GM18861 (cell line): ENCODE measurements at regions not wholly inside any gene's neighbourhood (a gene's known extent, or its start where the extent isn't known, plus 50 kb on each side); places are given as distances from the start of the nearest gene placed in this dataset.
"Not testable (repeated sequence)": the region's sequence is repeated elsewhere in the genome, so short reads cannot be mapped to it uniquely, and the experiment has no call there.

Experiments
- ATAC-seq: cut with Tn5 transposase; IDR thresholded peaks from one replicate; pipeline ENCODE4 v1.9.1; 2021; ENCODE audit not compliant: unreplicated experiment

- no peak for ATAC-seq
Measured at GRCh38 chrX:95218976-95219375, 1465.7 kb upstream of the DIAPH2 start.

GRCh38 chrX:95248386-95248785 lies 1436.3 kb upstream of the DIAPH2 start:
- no peak for ATAC-seq

GRCh38 chrX:95290455-95290854 lies 1394.2 kb upstream of the DIAPH2 start:
- no peak for ATAC-seq

- ATAC-seq = no peak
Measured at GRCh38 chrX:95291561-95291960, 1393.1 kb upstream of the DIAPH2 start.

- ATAC-seq = peak; percentile 68
Measured at GRCh38 chrX:95318882-95319281, 1365.8 kb upstream of the DIAPH2 start.

DNA sequence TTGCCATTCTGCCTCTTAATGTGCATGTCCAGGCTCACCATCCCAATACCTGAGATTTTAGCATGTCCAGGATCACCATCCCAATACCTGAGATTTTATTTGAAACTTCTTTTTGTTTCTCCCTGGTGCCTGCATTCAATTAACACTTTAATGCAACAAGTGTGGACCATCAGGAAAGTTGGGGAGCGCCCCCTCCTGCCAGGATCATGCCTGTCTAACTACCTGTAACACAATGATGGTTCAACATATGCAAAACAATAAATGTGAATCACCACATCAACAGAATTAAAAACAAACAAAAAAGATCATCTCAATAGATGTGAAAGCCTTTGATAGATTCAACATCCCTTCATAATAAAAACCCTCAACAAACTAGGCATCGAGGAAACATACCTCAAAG lies 1359.5 kb upstream of the DIAPH2 start:
- no peak for ATAC-seq

DNA sequence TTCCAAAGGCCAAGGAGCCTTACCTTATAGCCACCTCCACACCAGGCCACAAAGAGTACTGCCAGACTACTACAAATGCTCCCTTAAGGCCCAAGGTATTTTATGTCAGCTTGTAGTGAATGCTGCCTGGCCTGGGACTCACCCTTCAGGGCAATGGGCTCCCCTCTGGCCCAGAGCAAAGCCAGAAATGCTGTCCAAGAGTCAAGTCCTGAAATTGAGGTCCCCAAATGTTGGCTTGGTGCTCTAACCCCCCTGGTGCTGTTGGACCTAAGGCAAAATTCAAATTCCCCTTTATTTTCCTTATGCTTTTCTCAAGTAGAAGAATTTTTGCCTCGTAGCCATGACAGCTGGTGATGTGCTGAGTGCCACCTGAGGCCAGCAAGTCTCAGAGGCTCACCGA lies 1354.3 kb upstream of the DIAPH2 start:
- ATAC-seq = no peak

DNA sequence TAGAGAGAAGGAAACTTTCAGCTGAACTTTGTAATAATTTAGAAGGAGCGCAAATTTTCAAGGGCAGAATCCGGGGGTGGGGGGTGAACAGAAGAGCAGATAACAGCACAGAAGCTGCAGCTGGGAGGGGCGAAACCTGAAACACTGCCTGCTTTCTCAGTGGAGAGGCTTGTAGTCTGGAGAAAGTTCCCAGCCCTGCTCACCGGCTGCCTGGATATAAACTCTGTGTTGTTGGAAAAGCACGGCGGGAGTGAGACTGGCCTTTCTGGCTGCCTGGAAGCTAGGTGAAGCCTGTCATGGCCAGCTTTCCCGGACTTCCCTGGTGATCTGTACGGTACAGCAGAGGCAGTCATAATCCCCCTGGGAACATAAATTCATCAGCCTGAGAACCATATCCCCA lies 1352.1 kb upstream of the DIAPH2 start:
- no peak for ATAC-seq

- ATAC-seq = no peak
Measured at GRCh38 chrX:95346856-95347255, 1337.8 kb upstream of the DIAPH2 start.

- ATAC-seq = no peak
Measured at GRCh38 chrX:95350774-95351488, 1333.7 kb upstream of the DIAPH2 start.

DNA sequence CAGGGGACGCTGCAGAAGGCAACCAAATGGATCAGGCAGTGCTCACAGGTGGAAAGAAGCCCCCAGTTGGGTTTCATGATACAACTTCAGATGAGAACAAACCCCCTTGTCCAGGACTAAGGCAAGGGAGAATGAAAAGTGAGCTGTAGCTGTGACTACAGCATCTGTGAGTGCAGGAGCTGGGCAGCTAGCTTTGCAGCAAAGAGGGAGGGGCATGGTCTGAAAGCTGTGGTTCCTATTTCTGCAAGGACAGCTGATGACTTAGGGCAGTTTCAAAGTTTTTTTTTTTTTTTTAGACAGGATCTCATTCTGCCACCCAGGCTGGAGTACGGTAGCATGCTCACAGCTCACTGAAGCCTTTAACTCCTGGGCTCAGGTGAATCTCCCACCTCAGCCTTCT lies 1317.4 kb upstream of the DIAPH2 start:
- ATAC-seq = no peak

GRCh38 chrX:95382799-95383198 lies 1301.8 kb upstream of the DIAPH2 start:
- ATAC-seq = no peak

DNA sequence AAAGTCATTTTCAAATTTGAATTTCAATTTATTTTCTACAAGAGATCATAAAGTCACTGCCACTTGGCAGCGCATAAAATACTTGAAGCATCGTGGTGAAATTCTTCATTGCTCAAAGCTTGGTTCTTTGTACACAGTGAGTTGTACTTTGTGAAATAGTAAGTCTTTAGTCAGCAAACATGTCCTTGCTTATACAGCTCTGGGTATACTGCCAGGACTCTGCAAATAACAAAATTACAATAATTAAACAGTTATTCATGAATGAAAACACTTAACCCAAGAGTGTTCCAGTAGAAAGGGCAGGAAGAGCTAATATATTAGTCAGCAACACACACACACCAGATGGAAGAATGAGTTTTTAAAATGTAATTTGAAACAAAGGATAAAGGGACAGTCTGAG lies 1300.9 kb upstream of the DIAPH2 start:
- ATAC-seq = no peak

GRCh38 chrX:95427389-95427788 lies 1257.3 kb upstream of the DIAPH2 start:
- no peak for ATAC-seq

DNA sequence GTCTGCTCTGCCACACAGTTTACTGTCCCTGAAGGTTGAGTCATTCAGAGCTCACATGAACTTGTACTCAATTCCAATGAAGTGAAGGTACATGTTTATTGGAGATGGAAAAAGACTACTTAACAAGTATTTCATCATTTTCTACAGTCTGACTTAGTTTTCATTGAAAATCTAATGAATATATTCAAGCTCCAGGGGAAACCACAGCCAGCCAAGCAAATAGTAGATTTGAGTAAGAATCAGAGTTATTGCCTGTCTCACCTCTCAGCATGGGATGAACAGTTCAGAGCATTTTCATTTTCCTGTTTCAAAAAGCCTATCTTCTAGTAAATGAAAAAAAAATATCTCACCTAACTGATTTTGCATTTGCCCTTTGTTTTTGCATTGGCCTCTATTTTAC lies 1249.4 kb upstream of the DIAPH2 start:
- ATAC-seq = no peak

GRCh38 chrX:95441836-95442235 lies 1242.8 kb upstream of the DIAPH2 start:
- no peak for ATAC-seq

DNA sequence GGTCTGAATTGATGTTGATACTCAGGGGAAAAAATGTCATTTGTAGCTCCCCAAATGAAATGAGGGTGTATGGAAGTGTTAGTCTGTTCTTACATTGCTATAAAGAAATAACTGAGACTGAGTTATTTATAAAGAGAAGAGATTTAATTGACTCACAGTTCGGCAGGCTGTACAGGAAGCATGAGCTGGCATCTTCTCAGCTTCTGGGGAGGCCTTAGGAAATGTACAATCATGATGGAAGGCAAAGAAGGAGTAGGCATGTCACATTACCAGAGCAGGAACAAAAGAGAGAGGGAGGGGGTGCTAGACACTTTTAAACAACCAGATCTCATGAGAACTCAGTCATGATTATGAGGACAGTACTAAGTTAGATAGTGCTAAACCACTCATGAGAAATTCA lies 1199.9 kb upstream of the DIAPH2 start:
- no peak for ATAC-seq

DNA sequence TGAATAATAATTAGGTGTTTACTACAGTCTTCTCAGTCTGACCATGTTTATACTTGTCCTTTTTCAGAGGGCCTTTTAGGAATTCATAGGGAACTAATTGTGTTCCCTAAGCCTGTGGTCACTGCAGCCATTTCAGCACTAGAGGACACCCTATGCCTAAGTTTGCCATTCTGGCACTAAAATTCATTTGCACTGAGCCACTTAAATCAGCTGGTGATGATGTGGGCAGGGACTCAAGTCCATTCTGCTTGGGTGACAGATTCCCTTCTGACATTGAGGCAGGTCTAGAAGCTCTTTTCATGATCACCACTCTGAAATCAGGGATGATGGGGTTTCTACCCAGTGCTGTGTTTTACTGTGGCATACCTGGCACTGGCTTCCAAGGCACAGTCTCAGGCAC lies 1178.9 kb upstream of the DIAPH2 start:
- ATAC-seq = no peak

DNA sequence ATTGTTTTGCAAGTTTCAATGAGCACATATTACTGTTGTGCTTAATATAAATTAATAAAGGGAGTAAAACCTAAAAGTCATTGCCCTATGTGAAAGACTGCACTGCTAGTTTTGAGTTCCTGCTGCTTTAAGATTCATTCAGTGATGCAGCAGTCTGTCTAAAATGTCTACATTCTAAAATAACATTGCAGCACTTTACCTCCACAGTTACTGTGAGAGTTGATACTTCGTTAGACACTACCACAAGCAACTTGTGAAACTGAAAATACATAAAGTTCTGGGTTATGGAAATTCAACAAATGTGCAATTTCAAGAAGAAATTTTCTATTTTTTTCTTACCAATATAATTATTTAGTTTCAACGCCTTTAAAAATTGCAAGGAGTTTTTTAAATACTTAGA lies 1175.2 kb upstream of the DIAPH2 start:
- ATAC-seq = no peak

GRCh38 chrX:95524018-95524417 lies 1160.6 kb upstream of the DIAPH2 start:
- not testable (repeated sequence) for ATAC-seq

GRCh38 chrX:95536111-95536510 lies 1148.5 kb upstream of the DIAPH2 start:
- ATAC-seq = no peak

- no peak for ATAC-seq
Measured at GRCh38 chrX:95536661-95537060, 1148.0 kb upstream of the DIAPH2 start.

DNA sequence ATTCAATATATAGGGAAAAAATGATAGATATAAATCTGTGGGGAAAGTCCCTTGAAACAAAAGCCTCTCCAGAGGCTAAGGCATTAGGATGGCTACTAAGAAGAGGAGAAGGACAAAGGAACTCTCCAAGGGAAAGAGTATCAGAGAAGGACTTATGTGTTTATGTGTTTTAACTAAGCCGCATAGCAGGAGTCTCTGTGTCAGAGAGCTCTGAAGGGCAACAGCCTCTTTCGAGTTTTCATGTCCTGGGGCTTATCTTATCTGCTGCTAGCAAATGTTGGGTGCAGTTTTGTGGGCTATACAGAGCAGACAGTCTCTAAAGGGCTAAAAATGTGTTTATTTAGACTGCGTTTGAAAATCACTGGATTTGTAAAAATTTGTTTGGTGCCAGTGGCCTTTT lies 1145.6 kb upstream of the DIAPH2 start:
- ATAC-seq = no peak
